ENCODE measurements at regions not wholly inside any gene's neighbourhood (a gene's known extent, or its start where the extent isn't known, plus 50 kb on each side); places are given as distances from the start of the nearest gene placed in this dataset.

DNA sequence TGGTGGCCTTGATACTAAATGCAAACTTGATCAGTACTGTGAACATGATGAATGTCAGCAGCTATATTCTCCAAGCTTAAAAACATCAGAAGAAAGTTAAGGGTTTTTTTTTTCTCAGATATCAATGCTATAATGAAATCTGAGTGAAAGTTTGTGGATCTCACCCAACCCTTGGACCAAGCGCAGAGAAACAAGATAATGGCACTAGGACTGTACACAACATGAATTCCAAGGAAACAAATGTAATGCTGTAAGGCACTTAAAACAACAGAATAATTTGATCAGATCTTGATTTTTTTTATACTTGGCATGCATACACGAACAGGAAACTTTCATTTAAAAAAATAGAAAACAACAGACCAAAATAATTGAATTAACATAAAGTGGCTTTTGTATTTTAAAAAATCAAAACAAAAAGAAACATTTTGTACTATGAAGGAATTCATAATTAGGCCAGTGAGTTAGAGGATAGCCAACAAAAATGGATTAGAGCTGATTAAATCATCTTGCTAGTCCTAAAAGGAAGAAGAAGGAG is 1154.0 kb upstream of the EYS start:
- no peak for TF ChIP-seq EP300 (IDR thresholded peaks at IDR 0.05; ENCODE audit: borderline replicate concordance)
- TF ChIP-seq TCF12 (IDR thresholded peaks at IDR 0.05; ENCODE audit: low read depth), result no peak
- TF ChIP-seq YY1 (IDR thresholded peaks at IDR 0.05; ENCODE audit: low read depth), result no peak
- TF ChIP-seq FOXM1 (IDR thresholded peaks at IDR 0.05; ENCODE audit: borderline replicate concordance, low read depth), result no peak
- TF ChIP-seq, protein P1, sequence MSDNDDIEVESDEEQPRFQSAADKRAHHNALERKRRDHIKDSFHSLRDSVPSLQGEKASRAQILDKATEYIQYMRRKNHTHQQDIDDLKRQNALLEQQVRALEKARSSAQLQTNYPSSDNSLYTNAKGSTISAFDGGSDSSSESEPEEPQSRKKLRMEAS (IDR thresholded peaks at IDR 0.05), result no peak
- TF ChIP-seq CREB1 (IDR thresholded peaks at IDR 0.05; ENCODE audit: low read depth), result no peak
- no peak for TF ChIP-seq TAF1 (IDR thresholded peaks at IDR 0.05; ENCODE audit: low read depth)
- TF ChIP-seq, protein P2, sequence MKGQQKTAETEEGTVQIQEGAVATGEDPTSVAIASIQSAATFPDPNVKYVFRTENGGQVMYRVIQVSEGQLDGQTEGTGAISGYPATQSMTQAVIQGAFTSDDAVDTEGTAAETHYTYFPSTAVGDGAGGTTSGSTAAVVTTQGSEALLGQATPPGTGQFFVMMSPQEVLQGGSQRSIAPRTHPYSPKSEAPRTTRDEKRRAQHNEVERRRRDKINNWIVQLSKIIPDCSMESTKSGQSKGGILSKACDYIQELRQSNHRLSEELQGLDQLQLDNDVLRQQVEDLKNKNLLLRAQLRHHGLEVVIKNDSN (IDR thresholded peaks at IDR 0.05), result no peak
- no peak for TF ChIP-seq CEBPB (IDR thresholded peaks at IDR 0.05)
